ENCODE measurements at regions not wholly inside any gene's neighbourhood (a gene's known extent, or its start where the extent isn't known, plus 50 kb on each side); places are given as distances from the start of the nearest gene placed in this dataset.

GRCh38 chr6:40848868-40849514, 190.0 kb downstream of the UNC5CL start:
- DNase-seq (ENCODE audit: low read depth), result no peak
- TF ChIP-seq CTCF (IDR thresholded peaks at IDR 0.05; ENCODE audit: control insufficient read depth, insufficient read depth, low read depth, low read length, missing control alignments), result no peak
- H3K4me3 ChIP-seq (ENCODE audit: control insufficient read depth, low read depth, low read length), result no peak overlapping the region

GRCh38 chr6:40848038-40848437, 191.0 kb downstream of the UNC5CL start:
- peak; percentile 25 for DNase-seq (ENCODE audit: low read depth)
- TF ChIP-seq CTCF (IDR thresholded peaks at IDR 0.05; ENCODE audit: control insufficient read depth, insufficient read depth, low read depth, low read length, missing control alignments), result no peak
- H3K4me3 ChIP-seq (ENCODE audit: control insufficient read depth, low read depth, low read length), result no peak overlapping the region

- H3K4me3 ChIP-seq (ENCODE audit: control insufficient read depth, low read depth, low read length), result no peak overlapping the region
- no peak for DNase-seq (ENCODE audit: low read depth)
- TF ChIP-seq CTCF (IDR thresholded peaks at IDR 0.05; ENCODE audit: control insufficient read depth, insufficient read depth, low read depth, low read length, missing control alignments), result peak; percentile 70
Observed at GRCh38 chr6:40845553-40845952, 193.5 kb downstream of the UNC5CL start.

GRCh38 chr6:40844246-40844645, 194.8 kb downstream of the UNC5CL start:
- no peak for TF ChIP-seq CTCF (IDR thresholded peaks at IDR 0.05; ENCODE audit: control insufficient read depth, insufficient read depth, low read depth, low read length, missing control alignments)
- H3K4me3 ChIP-seq (ENCODE audit: control insufficient read depth, low read depth, low read length), result no peak overlapping the region
- no peak for DNase-seq (ENCODE audit: low read depth)

- DNase-seq (ENCODE audit: low read depth), result no peak
- no peak for TF ChIP-seq CTCF (IDR thresholded peaks at IDR 0.05; ENCODE audit: control insufficient read depth, insufficient read depth, low read depth, low read length, missing control alignments)
- H3K4me3 ChIP-seq (ENCODE audit: control insufficient read depth, low read depth, low read length), result no peak overlapping the region
Observed at GRCh38 chr6:40841721-40842120, 197.3 kb downstream of the UNC5CL start.

GRCh38 chr6:40832691-40833090, 206.3 kb downstream of the UNC5CL start:
- H3K4me3 ChIP-seq (ENCODE audit: control insufficient read depth, low read depth, low read length), result no peak overlapping the region
- DNase-seq (ENCODE audit: low read depth), result no peak
- no peak for TF ChIP-seq CTCF (IDR thresholded peaks at IDR 0.05; ENCODE audit: control insufficient read depth, insufficient read depth, low read depth, low read length, missing control alignments)

All from AG09309 (cell line).